Cardiac muscle cell (in vitro differentiated cells and primary cell): ENCODE measurements at regions not wholly inside any gene's neighbourhood (a gene's known extent, or its start where the extent isn't known, plus 50 kb on each side); places are given as distances from the start of the nearest gene placed in this dataset.

ENCODE experiments used
- DNase-seq, 2 donors: peaks; one replicate each; pipeline versions ENCODE4 v3.0.0 to v3.0.0-alpha.2; 2010 to 2017; ENCODE audit warnings: low read depth in 1 of 2, low spot score in 1 of 2
- H3K27ac ChIP-seq: fragments of 200-600 bp; sonication (generic); 2 replicates; pipeline ENCODE4 v1.5.1; 2016
- H3K27me3 ChIP-seq: fragments of 200-600 bp; sonication (generic); 2 replicates; pipeline ENCODE4 v1.6.0; 2016; ENCODE audit warnings: control low read depth
- H3K36me3 ChIP-seq: fragments of 200-600 bp; sonication (generic); 2 replicates; pipeline ENCODE4 v1.5.1; 2016; ENCODE audit warnings: control low read depth
- H3K4me1 ChIP-seq: fragments of 200-600 bp; sonication (generic); 2 replicates; pipeline ENCODE4 v1.8.1; 2017; ENCODE audit warnings: low read depth, mild to moderate bottlenecking, mixed run types
- H3K4me3 ChIP-seq: fragments of 200-600 bp; sonication (generic); 2 replicates; pipeline ENCODE4 v1.5.1; 2016; ENCODE audit warnings: mild to moderate bottlenecking
- H3K9me3 ChIP-seq: fragments of 200-600 bp; sonication (generic); 2 replicates; pipeline ENCODE4 v1.5.1; 2017; ENCODE audit warnings: low read depth, mild to moderate bottlenecking, control low read depth
- TF ChIP-seq, protein P1 (sequence below): IDR thresholded peaks from 2 replicates; pipeline ENCODE4 v1.5.1; 2012; ENCODE audit warnings: low read depth, mild to moderate bottlenecking, low read length

DNA sequence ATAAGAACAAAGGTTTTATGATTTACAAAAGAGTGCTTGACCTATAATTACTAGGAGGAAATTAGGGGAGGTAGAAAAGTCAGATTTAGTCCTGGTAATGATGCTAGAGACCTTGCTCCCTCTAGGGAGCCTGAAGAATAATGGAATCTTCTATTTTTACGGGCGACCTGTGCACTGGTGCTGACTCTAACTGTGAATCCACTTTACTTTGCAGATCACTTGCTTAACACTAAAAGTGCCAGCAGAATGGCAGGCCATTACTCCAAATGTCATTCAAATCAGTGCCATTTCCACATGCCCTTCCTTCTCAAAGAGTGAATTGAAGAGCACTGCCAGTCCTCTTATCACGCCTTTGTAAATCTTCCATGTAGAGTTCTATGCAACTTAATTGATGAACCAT is 359.4 kb upstream of the ARRDC3 start:
- no peak for DNase-seq

DNA sequence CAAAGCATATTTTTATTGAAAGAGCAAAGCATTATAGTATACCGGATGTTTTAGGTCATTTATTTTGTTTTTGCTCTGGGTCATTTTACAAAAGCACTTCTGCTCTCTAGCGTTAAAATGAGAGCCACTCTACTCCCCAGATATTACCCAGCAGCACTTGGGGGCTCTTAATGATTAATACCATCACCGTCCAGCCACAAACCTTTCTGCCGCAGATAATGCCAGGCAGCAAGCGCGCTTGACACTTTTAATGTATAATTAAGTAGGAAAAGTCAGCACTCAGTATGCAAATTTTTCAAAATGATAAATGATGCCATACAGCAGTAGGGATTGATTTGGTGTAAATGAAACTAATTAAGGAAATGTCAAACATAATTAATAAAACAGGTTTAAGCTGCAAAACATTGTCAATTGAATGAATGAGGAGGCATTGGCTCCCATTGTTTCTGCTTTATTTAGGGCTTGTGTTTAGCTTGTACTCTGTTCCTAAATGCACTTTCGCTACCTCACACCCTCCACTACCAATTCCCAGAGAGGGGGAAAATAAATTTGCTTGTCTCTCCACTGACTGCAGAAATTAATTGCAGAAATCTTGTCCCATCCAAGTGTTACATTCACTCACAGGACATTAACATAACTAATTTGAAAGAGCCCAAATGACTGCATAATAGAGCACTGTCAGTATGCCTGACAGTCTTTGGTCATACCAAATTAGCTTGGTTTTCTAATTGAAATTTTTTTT is 358.8 kb upstream of the ARRDC3 start:
- no peaks in the 10 kb centered on the region for H3K27me3 ChIP-seq
- no peak overlapping the region for H3K27ac ChIP-seq
- no peaks in the 10 kb centered on the region for H3K9me3 ChIP-seq
- no peaks in the 10 kb centered on the region for H3K4me1 ChIP-seq
- TF ChIP-seq, protein P1, sequence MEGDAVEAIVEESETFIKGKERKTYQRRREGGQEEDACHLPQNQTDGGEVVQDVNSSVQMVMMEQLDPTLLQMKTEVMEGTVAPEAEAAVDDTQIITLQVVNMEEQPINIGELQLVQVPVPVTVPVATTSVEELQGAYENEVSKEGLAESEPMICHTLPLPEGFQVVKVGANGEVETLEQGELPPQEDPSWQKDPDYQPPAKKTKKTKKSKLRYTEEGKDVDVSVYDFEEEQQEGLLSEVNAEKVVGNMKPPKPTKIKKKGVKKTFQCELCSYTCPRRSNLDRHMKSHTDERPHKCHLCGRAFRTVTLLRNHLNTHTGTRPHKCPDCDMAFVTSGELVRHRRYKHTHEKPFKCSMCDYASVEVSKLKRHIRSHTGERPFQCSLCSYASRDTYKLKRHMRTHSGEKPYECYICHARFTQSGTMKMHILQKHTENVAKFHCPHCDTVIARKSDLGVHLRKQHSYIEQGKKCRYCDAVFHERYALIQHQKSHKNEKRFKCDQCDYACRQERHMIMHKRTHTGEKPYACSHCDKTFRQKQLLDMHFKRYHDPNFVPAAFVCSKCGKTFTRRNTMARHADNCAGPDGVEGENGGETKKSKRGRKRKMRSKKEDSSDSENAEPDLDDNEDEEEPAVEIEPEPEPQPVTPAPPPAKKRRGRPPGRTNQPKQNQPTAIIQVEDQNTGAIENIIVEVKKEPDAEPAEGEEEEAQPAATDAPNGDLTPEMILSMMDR: no peak
- no peak overlapping the region for H3K4me3 ChIP-seq
- no peaks in the 10 kb centered on the region for H3K36me3 ChIP-seq
- no peak for DNase-seq

More for the DNA sequence above, 359.4 kb upstream of the ARRDC3 start:
- Histone ChIP-seq H3K27ac (no peak overlapping the region), H3K27me3 (no peaks in the 10 kb centered on the region), H3K4me1 (no peaks in the 10 kb centered on the region), H3K36me3 (no peaks in the 10 kb centered on the region), H3K4me3 (no peak overlapping the region), H3K9me3 (no peaks in the 10 kb centered on the region)
- TF ChIP-seq, protein P1: no peak

DNA sequence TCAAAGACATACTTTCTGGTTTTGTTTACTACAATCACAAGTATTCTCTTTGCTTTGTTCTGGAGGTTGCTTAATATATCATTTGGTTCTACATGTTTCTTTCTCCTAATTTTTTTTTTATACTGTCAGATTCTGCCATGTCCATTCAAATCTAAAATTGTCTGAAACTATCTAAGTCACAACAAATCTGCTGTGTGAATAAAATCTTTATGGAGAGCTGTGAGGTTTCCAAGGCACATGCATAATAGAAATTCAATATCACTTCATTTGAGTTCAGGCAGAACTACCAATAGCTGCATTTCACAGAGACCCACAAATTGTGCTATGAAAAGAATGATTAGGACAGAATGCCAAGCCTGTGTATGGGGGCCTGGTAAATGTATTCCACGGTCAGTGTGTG is 346.9 kb upstream of the ARRDC3 start:
- no peak overlapping the region for H3K27ac ChIP-seq
- H3K36me3 ChIP-seq: no peaks in the 10 kb centered on the region
- no peaks in the 10 kb centered on the region for H3K27me3 ChIP-seq
- H3K4me1 ChIP-seq: no peaks in the 10 kb centered on the region
- H3K4me3 ChIP-seq: no peak overlapping the region
- DNase-seq: peak in 1 of 2 donors; percentile 0
- TF ChIP-seq, protein P1: no peak
- H3K9me3 ChIP-seq: no peaks in the 10 kb centered on the region

DNA sequence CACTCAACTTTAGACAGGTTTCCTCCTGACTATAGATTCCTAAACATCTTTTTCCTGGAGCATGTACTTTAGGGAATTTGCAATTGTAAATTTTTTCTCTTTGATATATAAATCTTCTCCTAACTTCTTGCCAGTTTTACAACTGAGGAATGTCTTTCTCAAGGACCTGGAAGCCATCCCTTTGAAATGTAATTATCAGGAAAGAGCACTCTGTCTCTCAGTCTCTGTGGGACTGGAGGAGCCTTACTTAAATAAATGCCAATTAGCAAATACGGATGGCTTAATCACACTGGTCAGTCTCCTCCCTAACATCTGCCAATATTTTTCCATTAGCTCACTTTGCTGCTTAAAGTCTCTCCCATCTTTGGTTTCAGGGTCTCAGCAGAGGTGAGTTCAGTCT is 344.3 kb upstream of the ARRDC3 start:
- TF ChIP-seq, protein P1: no peak
- Histone ChIP-seq H3K36me3 (no peaks in the 10 kb centered on the region), H3K4me3 (no peak overlapping the region), H3K27ac (no peak overlapping the region), H3K4me1 (no peaks in the 10 kb centered on the region), H3K27me3 (no peaks in the 10 kb centered on the region), H3K9me3 (no peaks in the 10 kb centered on the region)
- DNase-seq: no peak

DNA sequence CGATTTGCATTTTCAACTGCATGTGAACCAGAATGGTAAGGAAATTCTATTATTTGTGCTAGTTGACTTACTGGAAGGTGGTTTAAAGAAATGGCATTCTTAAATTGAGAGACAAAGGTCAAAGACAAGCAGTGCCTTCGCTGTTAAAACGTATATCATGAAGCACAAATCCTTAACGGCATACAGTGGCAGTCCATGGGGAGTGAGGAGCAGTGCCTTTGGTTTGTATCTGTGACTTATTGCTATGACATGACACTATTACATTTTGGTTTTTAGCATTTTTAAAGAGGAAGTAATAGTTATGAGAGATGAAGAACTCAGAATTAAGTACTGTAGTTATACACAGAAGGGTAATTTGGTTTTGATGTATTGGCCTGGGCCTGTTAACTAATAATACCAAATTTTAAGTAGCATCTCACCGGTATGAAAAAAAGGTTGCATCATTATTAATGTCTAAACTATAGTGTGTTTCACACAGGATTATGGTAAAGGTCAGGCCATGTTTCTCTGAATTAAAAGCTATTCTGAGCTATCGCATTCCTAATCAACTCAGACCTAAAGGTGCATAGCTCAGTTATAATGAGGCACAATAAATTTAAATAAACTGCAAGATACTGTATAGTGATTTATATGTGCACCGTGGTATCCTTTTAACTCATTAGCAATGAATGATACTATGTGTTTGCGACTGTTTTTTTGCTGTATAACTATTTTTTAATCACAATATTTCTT is 339.8 kb upstream of the ARRDC3 start:
- H3K9me3 ChIP-seq: no peaks in the 10 kb centered on the region
- TF ChIP-seq, protein P1: no peak
- H3K4me1 ChIP-seq: no peaks in the 10 kb centered on the region
- no peaks in the 10 kb centered on the region for H3K27me3 ChIP-seq
- no peak for DNase-seq
- no peak overlapping the region for H3K27ac ChIP-seq
- H3K4me3 ChIP-seq: no peak overlapping the region
- no peaks in the 10 kb centered on the region for H3K36me3 ChIP-seq
